Panc1 (cell line): ENCODE measurements at regions not wholly inside any gene's neighbourhood (a gene's known extent, or its start where the extent isn't known, plus 50 kb on each side); places are given as distances from the start of the nearest gene placed in this dataset.

Experiments
- ATAC-seq: fragments of 200-7000 bp; cut with Tn5 transposase; 2 replicates; pipeline ENCODE4 v1.9.1; 2020; ENCODE audit warnings: mild to moderate bottlenecking, moderate library complexity
- BruUV-seq: library from RNA; stranded (reverse); fragments of 400-500 nt; replicated peaks from 2 replicates; lab custom pipeline; 2021; lab: Mats Ljungman, UMichigan
- CTCF ChIA-PET: fragments of 300-600 bp; sonication (Branson Sonifier 250); formaldehyde crosslinking; loops from one replicate; lab custom pipeline; 2022; ENCODE audit warnings: antibody characterized with exemption; lab: Charles Lee
- POLR2A ChIA-PET: fragments of 300-600 bp; sonication (Branson Sonifier 250); formaldehyde crosslinking; loops from one replicate; lab custom pipeline; 2022; ENCODE audit warnings: antibody characterized with exemption; lab: Charles Lee
- DNase-seq: peaks from one replicate; pipeline ENCODE4 v3.0.0-alpha.2; 2010; ENCODE audit warnings: low read depth, low spot score
- H3K27ac ChIP-seq: 2 replicates; pipeline ENCODE4 v1.5.1; 2011; ENCODE audit warnings: mild to moderate bottlenecking, low read length, inconsistent platforms
- H3K27me3 ChIP-seq: fragments of 200-500 bp; sonication (Bioruptor generic); 2 replicates; pipeline ENCODE4 v1.6.0; 2014; ENCODE audit warnings: low read length, inconsistent platforms; ENCODE audit not compliant: control insufficient read depth, insufficient read depth
- H3K36me3 ChIP-seq: fragments of 200-500 bp; sonication (Bioruptor generic); 2 replicates; pipeline ENCODE4 v1.5.1; 2014; ENCODE audit warnings: inconsistent platforms, mild to moderate bottlenecking, low read length, moderate library complexity; ENCODE audit not compliant: control insufficient read depth, insufficient read depth
- H3K4me1 ChIP-seq: 2 replicates; pipeline ENCODE4 v1.5.1; 2011; ENCODE audit warnings: inconsistent platforms, mild to moderate bottlenecking, low read length, moderate library complexity; ENCODE audit not compliant: control insufficient read depth, insufficient read depth
- H3K4me3 ChIP-seq, 2 experiments: 2 replicates each; pipeline ENCODE4 v1.5.1; 2011 to 2012; ENCODE audit warnings: low read depth in 2 of 2, low read length in 2 of 2, mild to moderate bottlenecking in 2 of 2, inconsistent platforms in 1 of 2, moderate library complexity in 1 of 2
- H3K9me3 ChIP-seq: fragments of 200-500 bp; sonication (Bioruptor generic); 2 replicates; pipeline ENCODE4 v1.5.1; 2014; ENCODE audit warnings: low read depth, mild to moderate bottlenecking, inconsistent platforms, low read length, moderate library complexity; ENCODE audit not compliant: control insufficient read depth, insufficient read depth
- CTCF ChIP-seq: fragments of 450-650 bp; IDR thresholded peaks from 2 replicates; pipeline ENCODE4 v1.5.1; 2017; ENCODE audit warnings: mild to moderate bottlenecking
- POLR2AphosphoS5 ChIP-seq: IDR thresholded peaks from 2 replicates; pipeline ENCODE4 v1.6.1; 2012; ENCODE audit warnings: mild to moderate bottlenecking, low read depth, low read length, moderate library complexity
- REST ChIP-seq, 2 experiments: IDR thresholded peaks; 2 replicates each; pipeline ENCODE4 v1.6.1; 2011 to 2012; ENCODE audit warnings: low read depth in 2 of 2, control low read depth in 1 of 2, low read length in 1 of 2, mild to moderate bottlenecking in 1 of 2, moderate library complexity in 1 of 2; ENCODE audit not compliant: insufficient read depth in 1 of 2
- SIN3A ChIP-seq: IDR thresholded peaks from 2 replicates; pipeline ENCODE4 v1.6.1; 2012; ENCODE audit warnings: low read depth, mild to moderate bottlenecking, low read length, moderate library complexity, borderline replicate concordance; ENCODE audit not compliant: insufficient read depth
- TCF7L2 ChIP-seq: IDR thresholded peaks from 2 replicates; pipeline ENCODE4 v1.6.1; 2011; ENCODE audit warnings: mild to moderate bottlenecking, low read depth, low read length, inconsistent platforms
- in situ Hi-C: cut with HindIII; loops from 2 replicates; pipeline ENCODE4 v1.10.0; 2016; ENCODE audit warnings: low sequenced_read_pairs, low pct_unique_long_range_greater_than_20kb
- intact Hi-C: fragments of 100-400 bp; cut with micrococcal nuclease; formaldehyde crosslinking; loops from one replicate; pipeline ENCODE4 v1.10.0; 2022; ENCODE audit not compliant: unreplicated experiment

GRCh38 chr5:164412531-164412930 lies 907.1 kb downstream of the MAT2B start:
- BruUV-seq: no TSS peak

GRCh38 chr5:164420161-164420560 lies 914.7 kb downstream of the MAT2B start:
- H3K4me3 ChIP-seq: no peak overlapping the region
- in situ Hi-C loops: no loop called here
- DNase-seq: no peak
- H3K27ac ChIP-seq: no peak overlapping the region
- H3K4me1 ChIP-seq: no peaks in the 10 kb centered on the region
- H3K27me3 ChIP-seq: no peaks in the 10 kb centered on the region
- intact Hi-C loops: no loop called here
- BruUV-seq: no TSS peak
- no peaks in the 10 kb centered on the region for H3K36me3 ChIP-seq
- ChIA-PET POLR2A (no interaction called here), CTCF (no interaction called here)
- no peak for ATAC-seq
- TF ChIP-seq SIN3A: no peak
- no peak for TF ChIP-seq REST (IDR thresholded peaks at IDR 0.05; ENCODE audit: insufficient read depth in 1 of 2, low read depth in 2 of 2, low read length in 1 of 2)
- no peak for TF ChIP-seq CTCF
- TF ChIP-seq TCF7L2: no peak
- TF ChIP-seq POLR2AphosphoS5: no peak
- H3K9me3 ChIP-seq: no peaks in the 10 kb centered on the region

More at GRCh38 chr5:164412531-164412930, 907.1 kb downstream of the MAT2B start:
- Histone ChIP-seq H3K36me3 (no peaks in the 10 kb centered on the region), H3K4me1 (no peaks in the 10 kb centered on the region), H3K9me3 (no peaks in the 10 kb centered on the region), H3K27me3 (no peaks in the 10 kb centered on the region), H3K27ac (no peak overlapping the region), H3K4me3 (no peak overlapping the region)
- intact Hi-C loops: no loop called here
- no peak for DNase-seq
- in situ Hi-C loops: no loop called here
- no peak for ATAC-seq
- POLR2A ChIA-PET: no interaction called here
- CTCF ChIA-PET: no interaction called here
- TF ChIP-seq REST (IDR thresholded peaks at IDR 0.05; ENCODE audit: insufficient read depth in 1 of 2, low read depth in 2 of 2, low read length in 1 of 2) (no peak), SIN3A (no peak), TCF7L2 (no peak), CTCF (no peak), POLR2AphosphoS5 (no peak)
